Omental fat pad (tissue), 3 donors: ENCODE measurements at regions not wholly inside any gene's neighbourhood (a gene's known extent, or its start where the extent isn't known, plus 50 kb on each side); places are given as distances from the start of the nearest gene placed in this dataset.

Experiments used
- ATAC-seq: fragments of 150-250 bp; one replicate; pipeline ENCODE4 v1.9.1; 2016; ENCODE audit warnings: mild to moderate bottlenecking, moderate library complexity; ENCODE audit not compliant: low FRiP score
- DNase-seq: peaks from one replicate; pipeline ENCODE4 v3.0.0-alpha.2; 2019; ENCODE audit warnings: low spot score
- CTCF ChIP-seq, 3 donors: fragments of 450-650 bp; IDR thresholded peaks; one replicate each; pipeline ENCODE4 v1.5.1; 2016 to 2017; ENCODE audit warnings: antibody characterized with exemption in 3 of 3, mild to moderate bottlenecking in 3 of 3, moderate library complexity in 2 of 3

GRCh38 chr1:81330521-81330920, 470.2 kb upstream of the ADGRL2 start:
- ATAC-seq: no peak
- no peak for TF ChIP-seq CTCF (IDR thresholded peaks at IDR 0.05)
- no peak for DNase-seq

- no peak for TF ChIP-seq CTCF (IDR thresholded peaks at IDR 0.05)
- DNase-seq (no peak), ATAC-seq (no peak)
Measured at GRCh38 chr1:81330111-81330510, 470.6 kb upstream of the ADGRL2 start.

GRCh38 chr1:81329041-81329440, 471.7 kb upstream of the ADGRL2 start:
- DNase-seq (no peak), ATAC-seq (no peak)
- no peak for TF ChIP-seq CTCF (IDR thresholded peaks at IDR 0.05)

- ATAC-seq: no peak
- TF ChIP-seq CTCF (IDR thresholded peaks at IDR 0.05): no peak
Measured at GRCh38 chr1:81327743-81328142, 473.0 kb upstream of the ADGRL2 start.

GRCh38 chr1:81327103-81327710, 473.5 kb upstream of the ADGRL2 start:
- ATAC-seq (no peak), DNase-seq (no peak)
- no peak for TF ChIP-seq CTCF (IDR thresholded peaks at IDR 0.05)

More at GRCh38 chr1:81327743-81328142, 473.0 kb upstream of the ADGRL2 start:
- DNase-seq: no peak

GRCh38 chr1:81326212-81326611, 474.5 kb upstream of the ADGRL2 start:
- DNase-seq (no peak), ATAC-seq (no peak)
- no peak for TF ChIP-seq CTCF (IDR thresholded peaks at IDR 0.05)

- TF ChIP-seq CTCF (IDR thresholded peaks at IDR 0.05): no peak
- no peak for ATAC-seq
Measured at GRCh38 chr1:81325397-81325796, 475.3 kb upstream of the ADGRL2 start.

More at GRCh38 chr1:81325397-81325796, 475.3 kb upstream of the ADGRL2 start:
- DNase-seq: no peak
